Erythroblast (primary cell): ENCODE measurements at regions not wholly inside any gene's neighbourhood (a gene's known extent, or its start where the extent isn't known, plus 50 kb on each side); places are given as distances from the start of the nearest gene placed in this dataset.

Experiments used
- DNase-seq, 2 experiments: peaks; one replicate each; lab custom pipeline; 2025; lab: John Stamatoyannopoulos, UW
- GATA1 ChIP-seq: IDR thresholded peaks from 2 replicates; pipeline ENCODE4 v1.6.1; 2011; ENCODE audit warnings: low read depth, mild to moderate bottlenecking, control low read depth, low read length, moderate library complexity
- POLR2A ChIP-seq: IDR thresholded peaks from 2 replicates; pipeline ENCODE4 v1.6.1; 2011; ENCODE audit warnings: mild to moderate bottlenecking, low read length

GRCh38 chr18:22009242-22009641 is 160.1 kb upstream of the GATA6 start:
- no peak for DNase-seq
- TF ChIP-seq GATA1 = no peak
- TF ChIP-seq POLR2A = no peak

GRCh38 chr18:22013993-22014392 is 155.4 kb upstream of the GATA6 start:
- no peak for DNase-seq
- TF ChIP-seq POLR2A (no peak), GATA1 (no peak)

- DNase-seq = no peak
- no peak for TF ChIP-seq POLR2A
- no peak for TF ChIP-seq GATA1
Observed at GRCh38 chr18:22015156-22015555, 154.2 kb upstream of the GATA6 start.

GRCh38 chr18:22018366-22018765 is 151.0 kb upstream of the GATA6 start:
- no peak for DNase-seq
- TF ChIP-seq POLR2A = no peak
- TF ChIP-seq GATA1 = no peak

GRCh38 chr18:22019193-22019592 is 150.2 kb upstream of the GATA6 start:
- no peak for TF ChIP-seq POLR2A
- no peak for TF ChIP-seq GATA1

GRCh38 chr18:22020127-22020866 is 149.1 kb upstream of the GATA6 start:
- no peak for DNase-seq

More at GRCh38 chr18:22019193-22019592, 150.2 kb upstream of the GATA6 start:
- DNase-seq = no peak

GRCh38 chr18:22020867-22021370 is 148.5 kb upstream of the GATA6 start:
- DNase-seq = no peak
- TF ChIP-seq POLR2A (no peak), GATA1 (no peak)

More at GRCh38 chr18:22020127-22020866, 149.1 kb upstream of the GATA6 start:
- no peak for TF ChIP-seq GATA1
- TF ChIP-seq POLR2A = no peak

- DNase-seq = no peak
- TF ChIP-seq POLR2A (no peak), GATA1 (no peak)
Observed at GRCh38 chr18:22021701-22022100, 147.7 kb upstream of the GATA6 start.

- no peak for DNase-seq
- no peak for TF ChIP-seq GATA1
- no peak for TF ChIP-seq POLR2A
Observed at GRCh38 chr18:22024924-22025323, 144.5 kb upstream of the GATA6 start.

GRCh38 chr18:22026362-22026761 is 143.0 kb upstream of the GATA6 start:
- no peak for DNase-seq
- TF ChIP-seq GATA1 (no peak), POLR2A (no peak)

GRCh38 chr18:22026889-22027288 is 142.5 kb upstream of the GATA6 start:
- DNase-seq = no peak
- TF ChIP-seq POLR2A (no peak), GATA1 (no peak)

- no peak for DNase-seq
Observed at GRCh38 chr18:22031611-22032010, 137.8 kb upstream of the GATA6 start.

GRCh38 chr18:22032392-22032961 is 136.9 kb upstream of the GATA6 start:
- no peak for TF ChIP-seq POLR2A
- no peak for TF ChIP-seq GATA1
- no peak for DNase-seq

More at GRCh38 chr18:22031611-22032010, 137.8 kb upstream of the GATA6 start:
- TF ChIP-seq POLR2A = no peak
- TF ChIP-seq GATA1 = no peak

GRCh38 chr18:22033085-22033484 is 136.3 kb upstream of the GATA6 start:
- DNase-seq = no peak
- TF ChIP-seq GATA1 (no peak), POLR2A (no peak)

- DNase-seq = no peak
Observed at GRCh38 chr18:22034276-22034675, 135.1 kb upstream of the GATA6 start.

More at GRCh38 chr18:22034276-22034675, 135.1 kb upstream of the GATA6 start:
- no peak for TF ChIP-seq GATA1
- no peak for TF ChIP-seq POLR2A
